SK-N-MC (cell line): ENCODE measurements at regions not wholly inside any gene's neighbourhood (a gene's known extent, or its start where the extent isn't known, plus 50 kb on each side); places are given as distances from the start of the nearest gene placed in this dataset.

ENCODE experiments used
- EZH2 ChIP-seq: fragments of 200-600 bp; sonication (generic); IDR thresholded peaks from one replicate; pipeline ENCODE4 v1.6.1; 2017; ENCODE audit warnings: antibody characterized with exemption
- FOXP2 ChIP-seq: optimal IDR thresholded peaks from 2 replicates; pipeline ENCODE3; 2011; ENCODE audit warnings: mild to moderate bottlenecking, moderate library complexity; ENCODE audit not compliant: insufficient read depth; ENCODE audit errors: extremely low read length, control extremely low read depth
- POLR2AphosphoS5 ChIP-seq: IDR thresholded peaks from 2 replicates; pipeline ENCODE4 v1.6.1; 2012; ENCODE audit warnings: mild to moderate bottlenecking, low read depth, low read length, borderline replicate concordance

DNA sequence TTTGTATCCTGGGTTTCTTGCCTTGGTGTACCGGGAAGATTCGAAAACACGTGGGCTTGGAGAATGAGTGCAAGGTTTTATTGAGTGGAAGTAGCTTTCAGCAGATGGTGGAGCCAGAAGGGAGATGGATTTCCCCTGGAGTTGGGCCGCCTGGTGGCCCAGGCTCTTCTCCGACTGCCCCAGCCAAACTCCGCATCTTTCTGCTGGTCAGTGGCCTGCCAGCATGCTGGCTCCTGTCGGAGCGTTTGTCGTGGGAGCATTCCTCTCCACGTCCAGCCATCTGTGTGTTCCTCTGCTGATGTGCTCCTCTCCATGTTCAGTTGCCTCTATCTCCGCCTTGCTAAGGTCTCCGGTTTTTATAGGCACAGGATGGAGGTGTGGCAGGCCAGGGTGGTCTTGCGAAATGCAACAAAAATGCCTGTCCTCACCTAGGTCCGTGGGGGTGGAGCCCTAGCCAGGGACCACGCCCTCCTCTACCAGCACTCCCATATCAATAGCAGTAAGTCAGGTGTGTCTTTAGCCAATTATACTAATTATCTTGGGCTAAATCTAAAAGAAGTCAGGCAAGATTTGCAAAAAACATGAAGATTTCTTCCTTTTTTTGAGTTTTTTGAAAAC is 745.8 kb upstream of the AMOT start:
- no peak for TF ChIP-seq EZH2
- no peak for TF ChIP-seq POLR2AphosphoS5
- no peak for TF ChIP-seq FOXP2
